HL-60 (cell line): ENCODE measurements at regions not wholly inside any gene's neighbourhood (a gene's known extent, or its start where the extent isn't known, plus 50 kb on each side); places are given as distances from the start of the nearest gene placed in this dataset.
"Not testable (repeated sequence)": the region's sequence is repeated elsewhere in the genome, so short reads cannot be mapped to it uniquely, and the experiment has no call there.

Experiments
- DNase-seq, 2 experiments: peaks; one replicate each; pipeline ENCODE4 v3.0.0-alpha.2; 2010 to 2020; ENCODE audit warnings: low read depth in 1 of 2, low spot score in 1 of 2
- H3K27ac ChIP-seq: fragments of 250-450 bp; sonication (Bioruptor Pico); replicated peaks from 2 replicates; pipeline ENCODE4 v1.5.1; 2020; ENCODE audit warnings: mild to moderate bottlenecking, moderate library complexity
- H3K27me3 ChIP-seq: fragments of 250-450 bp; sonication (Bioruptor Pico); 2 replicates; pipeline ENCODE4 v1.5.1; 2021; ENCODE audit warnings: mild to moderate bottlenecking, moderate library complexity; ENCODE audit not compliant: insufficient read depth, poor library complexity, severe bottlenecking
- H3K4me3 ChIP-seq: replicated peaks from 2 replicates; pipeline ENCODE4 v1.5.1; 2011; ENCODE audit warnings: mild to moderate bottlenecking, control low read depth, low read length; ENCODE audit not compliant: insufficient read depth
- GABPA ChIP-seq: IDR thresholded peaks from 2 replicates; pipeline ENCODE4 v1.6.1; 2012; ENCODE audit warnings: low read depth
- POLR2AphosphoS5 ChIP-seq: IDR thresholded peaks from 2 replicates; pipeline ENCODE4 v1.6.1; 2012; ENCODE audit warnings: low read depth
- SPI1 ChIP-seq: IDR thresholded peaks from 2 replicates; pipeline ENCODE4 v1.6.1; 2012; ENCODE audit warnings: low read depth, mild to moderate bottlenecking, borderline replicate concordance
- TF ChIP-seq, protein P1 (sequence below): IDR thresholded peaks from one replicate; pipeline ENCODE4 v1.5.1; 2011; ENCODE audit warnings: low read length, control low read depth, inconsistent platforms; ENCODE audit not compliant: insufficient read depth
- TF ChIP-seq, protein P2 (sequence below): IDR thresholded peaks from 2 replicates; pipeline ENCODE4 v1.6.1; 2012; ENCODE audit warnings: low read depth; ENCODE audit not compliant: insufficient replicate concordance

DNA sequence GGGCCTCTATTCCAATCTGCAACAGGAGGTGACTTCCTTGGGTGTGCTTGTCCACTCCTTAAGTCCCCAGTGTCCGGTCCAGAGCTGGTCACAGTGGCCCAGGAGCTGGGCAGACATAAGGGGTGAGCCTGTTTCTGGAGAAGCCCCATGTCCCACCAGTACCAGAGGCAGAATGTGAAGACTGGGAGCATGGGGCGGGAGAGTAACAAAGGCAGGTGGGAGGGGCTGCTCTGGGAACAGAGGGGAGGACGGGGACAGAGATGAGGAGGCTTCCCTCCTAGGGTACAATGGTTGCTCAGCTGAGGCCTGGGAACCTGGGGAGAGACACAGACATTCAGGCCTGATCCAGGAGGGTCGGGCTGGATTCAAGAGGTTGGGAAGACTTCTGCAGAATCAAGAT lies 323.3 kb upstream of the TNRC6C start:
- H3K27ac ChIP-seq: no peak overlapping the region
- H3K4me3 ChIP-seq: no peak overlapping the region
- no peaks in the 10 kb centered on the region for H3K27me3 ChIP-seq
- DNase-seq: no peak
- TF ChIP-seq, protein P1, sequence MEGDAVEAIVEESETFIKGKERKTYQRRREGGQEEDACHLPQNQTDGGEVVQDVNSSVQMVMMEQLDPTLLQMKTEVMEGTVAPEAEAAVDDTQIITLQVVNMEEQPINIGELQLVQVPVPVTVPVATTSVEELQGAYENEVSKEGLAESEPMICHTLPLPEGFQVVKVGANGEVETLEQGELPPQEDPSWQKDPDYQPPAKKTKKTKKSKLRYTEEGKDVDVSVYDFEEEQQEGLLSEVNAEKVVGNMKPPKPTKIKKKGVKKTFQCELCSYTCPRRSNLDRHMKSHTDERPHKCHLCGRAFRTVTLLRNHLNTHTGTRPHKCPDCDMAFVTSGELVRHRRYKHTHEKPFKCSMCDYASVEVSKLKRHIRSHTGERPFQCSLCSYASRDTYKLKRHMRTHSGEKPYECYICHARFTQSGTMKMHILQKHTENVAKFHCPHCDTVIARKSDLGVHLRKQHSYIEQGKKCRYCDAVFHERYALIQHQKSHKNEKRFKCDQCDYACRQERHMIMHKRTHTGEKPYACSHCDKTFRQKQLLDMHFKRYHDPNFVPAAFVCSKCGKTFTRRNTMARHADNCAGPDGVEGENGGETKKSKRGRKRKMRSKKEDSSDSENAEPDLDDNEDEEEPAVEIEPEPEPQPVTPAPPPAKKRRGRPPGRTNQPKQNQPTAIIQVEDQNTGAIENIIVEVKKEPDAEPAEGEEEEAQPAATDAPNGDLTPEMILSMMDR: no peak
- TF ChIP-seq, protein P2, sequence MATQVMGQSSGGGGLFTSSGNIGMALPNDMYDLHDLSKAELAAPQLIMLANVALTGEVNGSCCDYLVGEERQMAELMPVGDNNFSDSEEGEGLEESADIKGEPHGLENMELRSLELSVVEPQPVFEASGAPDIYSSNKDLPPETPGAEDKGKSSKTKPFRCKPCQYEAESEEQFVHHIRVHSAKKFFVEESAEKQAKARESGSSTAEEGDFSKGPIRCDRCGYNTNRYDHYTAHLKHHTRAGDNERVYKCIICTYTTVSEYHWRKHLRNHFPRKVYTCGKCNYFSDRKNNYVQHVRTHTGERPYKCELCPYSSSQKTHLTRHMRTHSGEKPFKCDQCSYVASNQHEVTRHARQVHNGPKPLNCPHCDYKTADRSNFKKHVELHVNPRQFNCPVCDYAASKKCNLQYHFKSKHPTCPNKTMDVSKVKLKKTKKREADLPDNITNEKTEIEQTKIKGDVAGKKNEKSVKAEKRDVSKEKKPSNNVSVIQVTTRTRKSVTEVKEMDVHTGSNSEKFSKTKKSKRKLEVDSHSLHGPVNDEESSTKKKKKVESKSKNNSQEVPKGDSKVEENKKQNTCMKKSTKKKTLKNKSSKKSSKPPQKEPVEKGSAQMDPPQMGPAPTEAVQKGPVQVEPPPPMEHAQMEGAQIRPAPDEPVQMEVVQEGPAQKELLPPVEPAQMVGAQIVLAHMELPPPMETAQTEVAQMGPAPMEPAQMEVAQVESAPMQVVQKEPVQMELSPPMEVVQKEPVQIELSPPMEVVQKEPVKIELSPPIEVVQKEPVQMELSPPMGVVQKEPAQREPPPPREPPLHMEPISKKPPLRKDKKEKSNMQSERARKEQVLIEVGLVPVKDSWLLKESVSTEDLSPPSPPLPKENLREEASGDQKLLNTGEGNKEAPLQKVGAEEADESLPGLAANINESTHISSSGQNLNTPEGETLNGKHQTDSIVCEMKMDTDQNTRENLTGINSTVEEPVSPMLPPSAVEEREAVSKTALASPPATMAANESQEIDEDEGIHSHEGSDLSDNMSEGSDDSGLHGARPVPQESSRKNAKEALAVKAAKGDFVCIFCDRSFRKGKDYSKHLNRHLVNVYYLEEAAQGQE: no peak
- TF ChIP-seq GABPA (no peak), POLR2AphosphoS5 (no peak), SPI1 (no peak)

DNA sequence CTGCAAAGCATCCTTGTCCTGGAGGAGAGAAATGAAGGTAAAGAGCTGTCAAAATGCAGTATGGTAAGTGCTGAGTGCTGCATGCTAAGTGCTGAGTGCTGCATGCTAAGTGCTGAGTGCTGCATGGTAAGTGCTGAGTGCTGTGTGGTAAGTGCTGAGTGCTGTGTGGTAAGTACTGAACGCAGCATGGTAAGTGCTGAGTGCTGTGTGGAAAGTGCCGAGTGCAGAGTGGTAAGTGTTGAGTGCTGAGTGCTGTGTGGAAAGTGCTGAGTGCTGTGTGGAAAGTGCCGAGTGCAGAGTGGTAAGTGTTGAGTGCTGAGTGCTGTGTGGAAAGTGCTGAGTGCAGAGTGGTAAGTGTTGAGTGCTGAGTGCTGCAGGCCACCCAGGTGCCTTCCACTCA lies 322.7 kb upstream of the TNRC6C start:
- H3K27ac ChIP-seq, DNase-seq, H3K27me3 ChIP-seq, H3K4me3 ChIP-seq: not testable (repeated sequence)

DNA sequence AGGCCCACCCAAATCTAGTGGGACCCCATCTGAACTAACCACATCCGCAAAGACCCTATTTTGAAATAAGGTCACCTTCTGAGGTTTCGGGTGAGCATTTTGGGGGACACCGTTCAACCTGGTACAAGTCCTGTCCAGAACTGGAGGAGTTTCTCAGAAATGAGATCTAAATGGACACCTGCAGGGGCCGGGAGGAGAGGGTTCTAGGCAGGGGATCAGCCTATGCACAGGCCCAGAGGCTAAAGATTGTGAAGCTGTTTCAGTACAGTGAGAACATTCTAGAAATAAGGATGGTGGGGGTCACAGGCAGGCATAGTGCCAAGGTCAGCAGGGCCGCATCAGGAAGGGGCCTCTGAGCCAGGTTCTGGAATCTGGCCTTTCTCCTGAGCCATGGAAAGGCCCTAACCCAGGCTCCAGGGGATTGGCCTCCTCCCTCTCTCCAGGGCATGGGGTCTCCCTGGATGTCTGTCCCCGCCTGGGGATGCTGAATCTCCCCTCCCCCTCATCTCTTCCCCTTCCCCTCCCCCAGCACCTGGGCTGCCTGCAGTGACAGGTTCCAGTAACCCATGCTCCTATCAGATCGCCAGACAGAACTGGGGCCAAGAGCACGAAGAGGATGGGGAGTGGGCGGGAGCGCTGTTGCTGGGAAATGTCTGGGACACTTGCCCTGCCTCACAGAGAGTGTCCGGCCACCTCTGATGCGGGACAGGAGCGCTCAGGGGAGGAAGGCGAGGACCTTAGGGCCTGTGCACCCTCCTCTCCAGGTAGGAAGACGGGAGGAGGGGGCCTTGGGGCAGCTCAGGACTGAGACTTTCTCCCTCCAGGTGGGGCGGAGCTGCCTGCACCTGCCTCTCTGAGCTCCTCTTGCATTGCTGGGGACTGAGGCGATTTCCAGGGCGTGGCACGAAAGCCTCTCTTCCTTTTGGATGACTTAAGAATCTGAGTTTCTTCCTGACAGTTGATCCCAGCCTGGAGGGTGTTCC lies 321.4 kb upstream of the TNRC6C start:
- no peak for DNase-seq
- Histone ChIP-seq H3K27me3 (no peaks in the 10 kb centered on the region), H3K27ac (no peak overlapping the region), H3K4me3 (no peak overlapping the region)
- TF ChIP-seq POLR2AphosphoS5 (no peak), SPI1 (no peak), GABPA (no peak)
- TF ChIP-seq, protein P2: no peak
- TF ChIP-seq, protein P1: no peak

DNA sequence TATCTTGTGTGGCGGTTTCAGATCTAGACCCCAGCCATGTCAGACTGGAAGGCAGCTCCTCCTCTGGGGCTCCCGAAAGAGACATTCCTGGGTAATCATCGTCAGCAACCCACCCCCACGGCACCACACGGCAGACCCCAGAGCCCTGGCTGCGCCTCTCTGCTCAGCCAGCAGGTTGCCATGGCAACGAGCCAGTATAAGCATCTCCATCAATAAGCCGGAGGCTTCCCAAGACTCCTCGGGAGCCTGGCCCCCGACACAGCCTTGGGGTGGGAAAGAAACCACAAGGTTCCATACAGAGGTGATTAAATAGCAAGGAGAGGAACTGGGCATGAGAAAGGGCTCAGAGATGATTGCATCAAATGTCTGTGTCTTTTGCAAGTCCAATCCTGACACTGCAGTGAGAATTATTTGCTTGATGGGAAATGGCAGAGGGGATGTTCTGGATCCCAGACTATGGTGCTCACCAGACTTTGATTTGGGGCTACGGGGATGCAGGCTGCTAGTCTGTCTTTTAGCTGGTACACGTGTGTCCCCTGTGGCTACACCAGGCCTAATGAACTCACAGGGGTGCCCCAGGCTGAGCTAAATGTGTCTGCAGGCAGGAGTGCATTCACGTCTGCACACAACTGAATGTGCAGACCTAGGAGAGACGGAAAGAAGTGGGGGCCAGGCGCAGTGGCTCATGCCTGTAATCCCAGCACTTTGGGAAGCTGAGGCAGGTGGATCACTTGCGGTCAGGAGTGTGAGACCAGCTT lies 320.5 kb upstream of the TNRC6C start:
- Histone ChIP-seq H3K27ac (no peak overlapping the region), H3K27me3 (no peaks in the 10 kb centered on the region), H3K4me3 (no peak overlapping the region)
- no peak for DNase-seq
- TF ChIP-seq GABPA (no peak), POLR2AphosphoS5 (no peak), SPI1 (no peak)
- TF ChIP-seq, protein P1: no peak
- TF ChIP-seq, protein P2: no peak
